ENCODE measurements at regions not wholly inside any gene's neighbourhood (a gene's known extent, or its start where the extent isn't known, plus 50 kb on each side); places are given as distances from the start of the nearest gene placed in this dataset.

GRCh38 chr18:55795101-55795669 is 207.2 kb upstream of the TCF4 start:
- Histone ChIP-seq H3K23me2 (ENCODE audit: insufficient read length, low read depth, low read length, poor library complexity, severe bottlenecking) (no peaks in the 10 kb centered on the region), H4K20me1 (ENCODE audit: control insufficient read depth, insufficient read depth, insufficient read length) (no peaks in the 10 kb centered on the region), H3K27me3 (ENCODE audit: insufficient read depth, low read length) (no peaks in the 10 kb centered on the region), H3K79me1 (ENCODE audit: insufficient read depth, low read depth, low read length, poor library complexity, severe bottlenecking) (no peaks in the 10 kb centered on the region), H2AK5ac (ENCODE audit: insufficient read length, low read length) (no peak overlapping the region), H3K23ac (ENCODE audit: insufficient read length, low read depth, low read length) (no peak overlapping the region), H3K4me2 (ENCODE audit: insufficient read depth, insufficient read length, low read length) (no peak overlapping the region), H2BK120ac (ENCODE audit: low read depth, low read length, poor library complexity, severe bottlenecking) (no peak overlapping the region), H3K9ac (ENCODE audit: extremely low read depth, insufficient read length, low read length) (no peak overlapping the region), H2BK15ac (ENCODE audit: low read depth, low read length) (no peak overlapping the region), H3K18ac (ENCODE audit: insufficient read length, low read depth, low read length) (no peak overlapping the region), H4K8ac (replicated peaks; ENCODE audit: insufficient read length, low read depth, low read length) (no peak overlapping the region), H3K27ac (ENCODE audit: insufficient read length, low read depth, low read length) (no peak overlapping the region), H3K14ac (ENCODE audit: insufficient read depth, low read length) (no peak overlapping the region), H3T11ph (ENCODE audit: low read length) (no peak overlapping the region), H2BK20ac (ENCODE audit: low read depth, low read length, poor library complexity, severe bottlenecking) (no peak overlapping the region), H3K79me2 (ENCODE audit: insufficient read depth, low read length) (no peaks in the 10 kb centered on the region), H2BK5ac (ENCODE audit: insufficient read length, low read length) (no peak overlapping the region), H3K4ac (ENCODE audit: low read depth, low read length) (no peak overlapping the region), H2BK12ac (ENCODE audit: insufficient read length, low read depth, low read length) (no peak overlapping the region), H4K91ac (ENCODE audit: insufficient read length, low read depth, low read length) (no peak overlapping the region), H3K4me1 (ENCODE audit: insufficient read depth, low read length) (no peaks in the 10 kb centered on the region; the same call in 1 of the 2 replicates), H2AFZ (ENCODE audit: low read length) (no peak overlapping the region), H3K9me3 (ENCODE audit: control insufficient read depth, low read depth, low read length) (peaks cover under 1% of the 10 kb centered on the region), H3K56ac (ENCODE audit: insufficient read length, low read depth, low read length) (no peak overlapping the region), H4K5ac (ENCODE audit: insufficient read length, low read depth, low read length) (no peak overlapping the region)
- Mint-ChIP-seq H3K4me1 (peaks cover 0 to 8% of the 10 kb centered on the region in 2 experiments; a peak in 2 of 4 replicates), H3K4me3 (no peak overlapping the region), H3K36me3 (ENCODE audit: insufficient read depth in 1 of 3, low read depth in 3 of 3) (peaks cover 0 to 9% (median 4%) of the 10 kb centered on the region in 3 experiments; a peak in 3 of 7 replicates), H3K27me3 (ENCODE audit: low read depth) (no peaks in the 10 kb centered on the region), H3K27ac (no peak overlapping the region), H3K9me3 (no peaks in the 10 kb centered on the region; a peak in 2 of 5 replicates)
- TF ChIP-seq, protein P1, sequence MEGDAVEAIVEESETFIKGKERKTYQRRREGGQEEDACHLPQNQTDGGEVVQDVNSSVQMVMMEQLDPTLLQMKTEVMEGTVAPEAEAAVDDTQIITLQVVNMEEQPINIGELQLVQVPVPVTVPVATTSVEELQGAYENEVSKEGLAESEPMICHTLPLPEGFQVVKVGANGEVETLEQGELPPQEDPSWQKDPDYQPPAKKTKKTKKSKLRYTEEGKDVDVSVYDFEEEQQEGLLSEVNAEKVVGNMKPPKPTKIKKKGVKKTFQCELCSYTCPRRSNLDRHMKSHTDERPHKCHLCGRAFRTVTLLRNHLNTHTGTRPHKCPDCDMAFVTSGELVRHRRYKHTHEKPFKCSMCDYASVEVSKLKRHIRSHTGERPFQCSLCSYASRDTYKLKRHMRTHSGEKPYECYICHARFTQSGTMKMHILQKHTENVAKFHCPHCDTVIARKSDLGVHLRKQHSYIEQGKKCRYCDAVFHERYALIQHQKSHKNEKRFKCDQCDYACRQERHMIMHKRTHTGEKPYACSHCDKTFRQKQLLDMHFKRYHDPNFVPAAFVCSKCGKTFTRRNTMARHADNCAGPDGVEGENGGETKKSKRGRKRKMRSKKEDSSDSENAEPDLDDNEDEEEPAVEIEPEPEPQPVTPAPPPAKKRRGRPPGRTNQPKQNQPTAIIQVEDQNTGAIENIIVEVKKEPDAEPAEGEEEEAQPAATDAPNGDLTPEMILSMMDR (conservative IDR thresholded peaks at IDR 0.05), result no peak
- no peak for DNase-seq
- no CpG with 5 or more reads among the region's 2 CpGs for WGBS (ENCODE audit: extremely low coverage, insufficient read length, low lambda C conversion rate)
